Tibial artery (tissue), 4 donors: ENCODE measurements at regions not wholly inside any gene's neighbourhood (a gene's known extent, or its start where the extent isn't known, plus 50 kb on each side); places are given as distances from the start of the nearest gene placed in this dataset.

Experiments used
- DNase-seq, 2 donors: peaks; one replicate each; pipeline ENCODE4 v3.0.0-alpha.2; 2019
- H3K27ac ChIP-seq, 2 donors: fragments of 200-600 bp; sonication (generic) in 1 of 2; 1 replicate in 1 of 2; 2 replicates in 1 of 2; pipeline ENCODE4 v1.5.1; 2018 to 2019; ENCODE audit warnings: mild to moderate bottlenecking in 1 of 2
- H3K27me3 ChIP-seq, 2 donors: fragments of 200-600 bp; sonication (generic) in 1 of 2; one replicate each; pipeline versions ENCODE4 v1.5.1 to v1.6.0; 2016 to 2019
- H3K36me3 ChIP-seq, 3 donors: fragments of 200-600 bp; sonication (generic) in 2 of 3; one replicate each; pipeline ENCODE4 v1.5.1; 2016 to 2019; ENCODE audit warnings: mild to moderate bottlenecking in 2 of 3
- H3K4me1 ChIP-seq, 4 donors: fragments of 200-600 bp; sonication (generic) in 2 of 4; 1 replicate in 3 of 4; 2 replicates in 1 of 4; pipeline ENCODE4 v1.5.1; 2016 to 2019
- H3K4me3 ChIP-seq, 2 donors: fragments of 200-600 bp; sonication (generic) in 1 of 2; 1 replicate in 1 of 2; 2 replicates in 1 of 2; pipeline ENCODE4 v1.5.1; 2018 to 2019; ENCODE audit warnings: mild to moderate bottlenecking in 2 of 2
- H3K9me3 ChIP-seq, 3 donors: fragments of 200-600 bp; sonication (generic) in 1 of 3; one replicate each; pipeline ENCODE4 v1.5.1; 2016 to 2019
- intact Hi-C: fragments of 100-400 bp; cut with DNase I; formaldehyde crosslinking; loops from one replicate; pipeline ENCODE4 v1.15.0; 2023; ENCODE audit warnings: low total_unique reads
- TF ChIP-seq, protein P1 (sequence below), 2 experiments: fragments of 200-600 bp in 1 of 2; fragments of 450-650 bp in 1 of 2; IDR thresholded peaks; one replicate each; pipeline ENCODE4 v1.5.1; 2017 to 2019; ENCODE audit warnings: antibody characterized with exemption in 2 of 2, mild to moderate bottlenecking in 1 of 2, moderate library complexity in 1 of 2

- no peaks in the 10 kb centered on the region for H3K4me1 ChIP-seq
- no peak overlapping the region for H3K27ac ChIP-seq
- H3K36me3 ChIP-seq: no peaks in the 10 kb centered on the region
- no peak overlapping the region for H3K4me3 ChIP-seq
- H3K9me3 ChIP-seq: no peaks in the 10 kb centered on the region
- TF ChIP-seq, protein P1, sequence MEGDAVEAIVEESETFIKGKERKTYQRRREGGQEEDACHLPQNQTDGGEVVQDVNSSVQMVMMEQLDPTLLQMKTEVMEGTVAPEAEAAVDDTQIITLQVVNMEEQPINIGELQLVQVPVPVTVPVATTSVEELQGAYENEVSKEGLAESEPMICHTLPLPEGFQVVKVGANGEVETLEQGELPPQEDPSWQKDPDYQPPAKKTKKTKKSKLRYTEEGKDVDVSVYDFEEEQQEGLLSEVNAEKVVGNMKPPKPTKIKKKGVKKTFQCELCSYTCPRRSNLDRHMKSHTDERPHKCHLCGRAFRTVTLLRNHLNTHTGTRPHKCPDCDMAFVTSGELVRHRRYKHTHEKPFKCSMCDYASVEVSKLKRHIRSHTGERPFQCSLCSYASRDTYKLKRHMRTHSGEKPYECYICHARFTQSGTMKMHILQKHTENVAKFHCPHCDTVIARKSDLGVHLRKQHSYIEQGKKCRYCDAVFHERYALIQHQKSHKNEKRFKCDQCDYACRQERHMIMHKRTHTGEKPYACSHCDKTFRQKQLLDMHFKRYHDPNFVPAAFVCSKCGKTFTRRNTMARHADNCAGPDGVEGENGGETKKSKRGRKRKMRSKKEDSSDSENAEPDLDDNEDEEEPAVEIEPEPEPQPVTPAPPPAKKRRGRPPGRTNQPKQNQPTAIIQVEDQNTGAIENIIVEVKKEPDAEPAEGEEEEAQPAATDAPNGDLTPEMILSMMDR (IDR thresholded peaks at IDR 0.05): no peak
- no peaks in the 10 kb centered on the region for H3K27me3 ChIP-seq
- intact Hi-C loops: no loop called here
- no peak for DNase-seq
Measured at GRCh38 chr11:15748132-15748531, 608.2 kb downstream of the SOX6 start.

- Histone ChIP-seq H3K36me3 (no peaks in the 10 kb centered on the region), H3K4me1 (no peaks in the 10 kb centered on the region), H3K27me3 (no peaks in the 10 kb centered on the region), H3K27ac (no peak overlapping the region), H3K9me3 (no peaks in the 10 kb centered on the region), H3K4me3 (no peak overlapping the region)
- intact Hi-C loops: no loop called here
- DNase-seq: no peak
- TF ChIP-seq, protein P1 (IDR thresholded peaks at IDR 0.05): no peak
Measured at GRCh38 chr11:15748741-15749140, 607.6 kb downstream of the SOX6 start.

GRCh38 chr11:15750535-15751308 lies 605.6 kb downstream of the SOX6 start:
- no peak for DNase-seq
- Histone ChIP-seq H3K27ac (no peak overlapping the region), H3K9me3 (peaks cover 0 to 5% (median 0%) of the 10 kb centered on the region in 3 donors), H3K4me1 (no peaks in the 10 kb centered on the region), H3K27me3 (no peaks in the 10 kb centered on the region), H3K4me3 (no peak overlapping the region), H3K36me3 (no peaks in the 10 kb centered on the region)
- TF ChIP-seq, protein P1 (IDR thresholded peaks at IDR 0.05): no peak
- intact Hi-C loops: no loop called here

GRCh38 chr11:15754221-15754620 lies 602.1 kb downstream of the SOX6 start:
- H3K9me3 ChIP-seq: peaks cover 0 to 5% (median 0%) of the 10 kb centered on the region in 3 donors
- TF ChIP-seq, protein P1 (IDR thresholded peaks at IDR 0.05): no peak
- no peak overlapping the region for H3K27ac ChIP-seq
- H3K4me1 ChIP-seq: no peaks in the 10 kb centered on the region
- H3K36me3 ChIP-seq: no peaks in the 10 kb centered on the region
- DNase-seq: no peak
- no peak overlapping the region for H3K4me3 ChIP-seq
- no peaks in the 10 kb centered on the region for H3K27me3 ChIP-seq
- intact Hi-C loops: no loop called here

DNA sequence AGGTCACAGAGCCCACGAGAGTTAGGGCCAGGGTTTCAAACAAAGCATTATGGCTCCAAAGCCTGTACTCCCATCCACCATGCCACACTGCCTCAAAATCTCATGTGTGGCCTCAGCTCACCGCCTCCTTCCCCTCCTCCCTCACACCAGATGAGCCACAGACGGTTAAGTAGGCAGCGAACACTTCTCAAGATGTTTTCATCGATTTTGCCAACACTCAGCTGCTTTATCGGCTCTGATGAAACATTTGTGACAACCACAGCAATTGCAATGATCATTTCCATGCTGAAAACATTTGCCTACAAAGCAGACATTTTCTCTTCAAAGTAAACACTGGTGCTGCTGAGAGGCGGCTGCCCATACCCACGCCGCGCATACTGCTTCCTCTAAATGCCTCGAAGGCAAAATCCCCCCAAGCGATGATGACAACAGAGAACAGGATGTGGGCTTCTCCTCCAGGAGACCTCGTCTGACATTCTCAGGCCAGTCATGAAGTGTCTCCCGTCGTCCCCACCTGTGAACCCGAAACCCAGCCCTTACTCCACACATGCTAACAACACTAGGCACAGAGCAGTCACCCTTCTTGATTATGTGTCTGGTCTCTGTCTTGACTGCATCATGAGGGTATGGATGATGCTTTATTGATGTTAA lies 599.2 kb downstream of the SOX6 start:
- intact Hi-C loops: no loop called here
- TF ChIP-seq, protein P1 (IDR thresholded peaks at IDR 0.05): no peak
- Histone ChIP-seq H3K36me3 (no peaks in the 10 kb centered on the region), H3K27ac (no peak overlapping the region), H3K4me3 (no peak overlapping the region), H3K4me1 (no peaks in the 10 kb centered on the region), H3K27me3 (no peaks in the 10 kb centered on the region), H3K9me3 (peaks cover 0 to 5% (median 0%) of the 10 kb centered on the region in 3 donors)
- no peak for DNase-seq
